Neural progenitor cell (in vitro differentiated cells): ENCODE measurements at regions not wholly inside any gene's neighbourhood (a gene's known extent, or its start where the extent isn't known, plus 50 kb on each side); places are given as distances from the start of the nearest gene placed in this dataset.

Experiments
- EZH2 ChIP-seq: fragments of 200-600 bp; sonication (generic); IDR thresholded peaks from 2 replicates; pipeline ENCODE4 v1.6.1; 2017; ENCODE audit warnings: antibody characterized with exemption, mild to moderate bottlenecking, moderate library complexity
- EZH2phosphoT487 ChIP-seq: fragments of 200-600 bp; sonication (generic); IDR thresholded peaks from 2 replicates; pipeline ENCODE4 v1.6.1; 2017; ENCODE audit warnings: antibody characterized with exemption
- TF ChIP-seq, protein P1 (sequence below): fragments of 200-600 bp; sonication (generic); IDR thresholded peaks from 2 replicates; pipeline ENCODE4 v1.5.1; 2017; ENCODE audit warnings: antibody characterized with exemption, mild to moderate bottlenecking

DNA sequence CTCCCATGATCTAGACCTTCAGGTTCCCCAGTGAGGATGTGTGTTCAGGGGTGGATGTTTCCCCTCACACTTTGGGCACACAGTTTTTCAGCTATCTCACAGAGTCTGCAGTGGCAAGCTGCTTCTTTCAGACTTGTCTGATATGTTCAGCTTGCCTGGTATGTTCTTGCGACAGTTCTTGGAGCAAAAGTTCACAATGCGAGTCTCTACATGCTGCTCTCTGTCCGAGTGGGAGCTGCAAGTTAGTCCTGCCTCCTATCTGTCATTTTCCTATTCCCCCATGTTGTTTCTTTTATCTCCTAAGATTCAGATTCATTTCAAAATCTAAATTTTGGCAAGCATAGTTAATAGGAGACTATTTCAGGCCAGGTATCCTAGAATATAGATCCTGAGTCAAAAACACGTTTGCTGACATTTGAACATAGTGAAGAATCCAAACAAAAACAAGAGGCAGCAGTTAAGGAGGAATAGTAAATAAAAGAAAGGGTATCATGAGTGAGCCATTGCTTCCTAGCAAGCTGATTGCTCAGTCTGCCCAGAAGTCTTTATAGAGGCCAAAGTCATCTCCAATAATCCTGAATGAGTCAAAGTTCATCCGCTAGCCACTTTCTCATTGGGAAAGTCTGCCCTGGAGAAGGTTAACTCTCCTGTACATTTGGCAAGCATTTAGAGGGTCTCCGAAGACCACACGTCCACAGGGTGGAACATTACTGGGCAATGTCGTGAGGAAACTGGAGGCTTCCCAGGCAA is 140.2 kb upstream of the MOCS1 start:
- TF ChIP-seq, protein P1, sequence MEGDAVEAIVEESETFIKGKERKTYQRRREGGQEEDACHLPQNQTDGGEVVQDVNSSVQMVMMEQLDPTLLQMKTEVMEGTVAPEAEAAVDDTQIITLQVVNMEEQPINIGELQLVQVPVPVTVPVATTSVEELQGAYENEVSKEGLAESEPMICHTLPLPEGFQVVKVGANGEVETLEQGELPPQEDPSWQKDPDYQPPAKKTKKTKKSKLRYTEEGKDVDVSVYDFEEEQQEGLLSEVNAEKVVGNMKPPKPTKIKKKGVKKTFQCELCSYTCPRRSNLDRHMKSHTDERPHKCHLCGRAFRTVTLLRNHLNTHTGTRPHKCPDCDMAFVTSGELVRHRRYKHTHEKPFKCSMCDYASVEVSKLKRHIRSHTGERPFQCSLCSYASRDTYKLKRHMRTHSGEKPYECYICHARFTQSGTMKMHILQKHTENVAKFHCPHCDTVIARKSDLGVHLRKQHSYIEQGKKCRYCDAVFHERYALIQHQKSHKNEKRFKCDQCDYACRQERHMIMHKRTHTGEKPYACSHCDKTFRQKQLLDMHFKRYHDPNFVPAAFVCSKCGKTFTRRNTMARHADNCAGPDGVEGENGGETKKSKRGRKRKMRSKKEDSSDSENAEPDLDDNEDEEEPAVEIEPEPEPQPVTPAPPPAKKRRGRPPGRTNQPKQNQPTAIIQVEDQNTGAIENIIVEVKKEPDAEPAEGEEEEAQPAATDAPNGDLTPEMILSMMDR: no peak
- TF ChIP-seq EZH2phosphoT487 (no peak), EZH2 (no peak)
